ENCODE measurements at regions not wholly inside any gene's neighbourhood (a gene's known extent, or its start where the extent isn't known, plus 50 kb on each side); places are given as distances from the start of the nearest gene placed in this dataset.

DNA sequence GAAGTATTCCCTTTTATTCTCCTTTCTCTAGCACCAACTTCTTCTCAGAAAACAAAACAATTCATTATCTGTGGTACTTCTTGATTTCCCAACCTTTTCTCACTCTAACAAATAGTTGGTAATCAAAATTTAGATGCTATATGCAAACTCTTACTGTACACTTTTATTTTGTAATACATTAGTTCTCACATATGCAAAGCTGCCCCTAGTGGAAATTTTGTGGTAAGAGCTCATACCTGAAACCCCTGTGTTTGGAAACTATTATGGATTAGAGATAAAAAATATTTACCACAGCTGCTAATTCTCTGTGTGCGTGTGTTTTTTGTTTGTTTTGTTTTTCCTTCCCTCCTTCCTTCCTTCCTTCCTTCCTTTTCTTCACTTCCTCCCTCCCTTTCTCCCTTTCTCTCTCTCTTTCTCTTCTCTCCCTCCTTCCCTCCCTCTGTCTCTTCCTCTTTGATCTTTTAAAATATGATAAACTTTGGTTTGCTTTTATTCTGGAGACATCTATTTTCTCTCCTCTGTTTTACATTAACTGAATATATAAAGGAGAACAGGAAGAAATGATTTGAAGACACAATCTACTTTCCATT, 537.4 kb downstream of the SLITRK6 start:
- TF ChIP-seq, protein P1, sequence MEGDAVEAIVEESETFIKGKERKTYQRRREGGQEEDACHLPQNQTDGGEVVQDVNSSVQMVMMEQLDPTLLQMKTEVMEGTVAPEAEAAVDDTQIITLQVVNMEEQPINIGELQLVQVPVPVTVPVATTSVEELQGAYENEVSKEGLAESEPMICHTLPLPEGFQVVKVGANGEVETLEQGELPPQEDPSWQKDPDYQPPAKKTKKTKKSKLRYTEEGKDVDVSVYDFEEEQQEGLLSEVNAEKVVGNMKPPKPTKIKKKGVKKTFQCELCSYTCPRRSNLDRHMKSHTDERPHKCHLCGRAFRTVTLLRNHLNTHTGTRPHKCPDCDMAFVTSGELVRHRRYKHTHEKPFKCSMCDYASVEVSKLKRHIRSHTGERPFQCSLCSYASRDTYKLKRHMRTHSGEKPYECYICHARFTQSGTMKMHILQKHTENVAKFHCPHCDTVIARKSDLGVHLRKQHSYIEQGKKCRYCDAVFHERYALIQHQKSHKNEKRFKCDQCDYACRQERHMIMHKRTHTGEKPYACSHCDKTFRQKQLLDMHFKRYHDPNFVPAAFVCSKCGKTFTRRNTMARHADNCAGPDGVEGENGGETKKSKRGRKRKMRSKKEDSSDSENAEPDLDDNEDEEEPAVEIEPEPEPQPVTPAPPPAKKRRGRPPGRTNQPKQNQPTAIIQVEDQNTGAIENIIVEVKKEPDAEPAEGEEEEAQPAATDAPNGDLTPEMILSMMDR (conservative IDR thresholded peaks at IDR 0.05) = peak; percentile 71
- H3K27ac ChIP-seq = no peak overlapping the region

DNA sequence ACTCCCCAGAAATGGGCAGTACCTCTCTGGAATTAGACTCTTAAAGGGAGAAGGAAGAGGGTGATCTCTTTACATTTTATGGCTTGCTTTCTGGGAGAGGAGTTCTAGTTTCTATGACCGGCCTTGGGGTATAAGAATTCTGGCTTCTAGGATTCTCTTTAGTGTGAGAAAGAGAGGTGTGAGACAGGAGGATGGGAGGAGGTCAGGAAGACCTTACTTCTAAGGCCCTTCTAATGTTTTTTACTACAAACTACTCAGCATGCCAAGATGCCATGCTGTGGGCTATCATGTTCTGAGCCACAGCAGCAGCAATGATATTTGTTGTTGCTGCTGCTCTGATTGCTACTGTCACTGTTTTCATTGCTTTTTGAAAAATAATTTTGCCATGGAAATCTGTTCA, 538.3 kb downstream of the SLITRK6 start:
- no peak overlapping the region for H3K27ac ChIP-seq
- TF ChIP-seq, protein P1 (conservative IDR thresholded peaks at IDR 0.05) = no peak

DNA sequence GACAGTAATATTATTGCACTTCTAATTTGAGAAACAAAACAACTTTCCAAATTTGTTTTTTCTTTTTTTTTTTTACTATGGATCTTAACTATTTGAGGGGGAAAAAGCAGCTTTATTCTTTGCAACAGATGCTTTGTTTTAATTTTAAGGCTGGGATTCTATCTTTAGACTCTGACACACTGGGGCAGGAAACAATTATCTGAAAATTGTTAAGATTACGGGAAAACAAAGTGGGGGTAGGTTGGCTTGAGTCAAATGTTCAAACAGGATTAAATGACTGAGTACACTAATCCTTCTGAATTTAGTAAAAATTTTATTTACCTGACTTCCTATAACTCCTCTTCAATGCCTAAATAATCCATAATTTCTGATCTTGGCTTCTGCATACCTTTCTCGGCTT, 543.2 kb downstream of the SLITRK6 start:
- H3K27ac ChIP-seq = no peak overlapping the region
- TF ChIP-seq, protein P1 (conservative IDR thresholded peaks at IDR 0.05) = no peak

DNA sequence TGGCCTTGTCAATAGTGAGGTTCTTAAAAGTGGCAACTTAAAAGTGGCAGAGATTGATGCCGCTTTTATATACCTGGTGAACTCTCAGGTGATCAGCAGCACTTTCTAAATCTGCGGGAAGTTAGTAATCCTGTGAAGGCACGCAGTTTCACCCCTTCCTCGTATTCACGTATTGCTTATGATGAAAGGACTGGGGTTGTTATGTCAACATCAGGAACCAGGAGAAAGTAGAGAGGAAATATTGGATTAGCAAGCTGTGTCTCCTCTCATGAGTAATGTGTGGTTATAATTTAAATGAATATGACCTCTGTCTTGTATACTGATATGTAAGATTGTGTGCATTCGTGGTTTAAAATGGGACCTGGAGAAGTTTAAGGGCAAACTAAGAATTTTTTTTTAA, 544.6 kb downstream of the SLITRK6 start:
- H3K27ac ChIP-seq = no peak overlapping the region
- TF ChIP-seq, protein P1 (conservative IDR thresholded peaks at IDR 0.05) = no peak

DNA sequence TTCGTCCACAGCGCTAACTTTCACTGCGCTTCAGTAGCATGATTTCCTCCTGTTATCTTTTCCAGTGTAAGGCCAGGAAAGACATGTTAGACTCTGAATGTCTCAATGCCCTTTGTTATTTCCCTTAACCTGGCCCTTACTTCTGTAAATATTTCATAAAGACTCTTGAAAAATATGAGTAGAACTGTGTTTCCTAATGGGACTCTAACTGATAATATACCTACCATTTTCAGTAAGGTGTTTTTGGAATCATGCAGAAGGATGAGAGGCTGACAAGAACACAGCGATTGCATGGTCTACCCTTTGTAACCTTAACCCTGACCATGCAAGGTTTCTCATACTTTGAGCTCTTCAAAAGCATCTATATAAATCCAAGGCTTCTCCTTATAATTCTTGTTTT, 550.1 kb downstream of the SLITRK6 start:
- TF ChIP-seq, protein P1 (conservative IDR thresholded peaks at IDR 0.05) = no peak
- peak overlapping the region; percentile 77; the same call in 1 of the 2 replicates for H3K27ac ChIP-seq

DNA sequence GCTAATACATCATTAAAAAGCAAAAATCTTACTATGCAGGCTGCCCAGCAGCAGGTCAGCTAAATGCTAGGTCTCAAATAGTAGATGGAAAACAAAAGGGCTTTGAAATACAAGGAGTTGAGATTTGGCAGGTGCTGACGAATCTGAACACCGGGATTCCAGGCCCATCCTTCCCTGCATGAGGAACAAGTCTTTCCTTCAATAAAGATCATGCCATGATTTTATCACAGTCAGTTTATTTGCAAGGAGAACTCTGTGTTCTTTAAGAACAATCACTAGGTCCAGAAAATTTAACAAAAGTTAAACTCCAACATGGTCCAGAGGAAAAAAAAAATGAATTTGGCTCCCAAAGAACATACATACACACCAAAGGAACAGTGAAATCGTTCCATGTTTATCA, 551.4 kb downstream of the SLITRK6 start:
- peak overlapping the region; percentile 77 for H3K27ac ChIP-seq
- TF ChIP-seq, protein P1 (conservative IDR thresholded peaks at IDR 0.05) = no peak

DNA sequence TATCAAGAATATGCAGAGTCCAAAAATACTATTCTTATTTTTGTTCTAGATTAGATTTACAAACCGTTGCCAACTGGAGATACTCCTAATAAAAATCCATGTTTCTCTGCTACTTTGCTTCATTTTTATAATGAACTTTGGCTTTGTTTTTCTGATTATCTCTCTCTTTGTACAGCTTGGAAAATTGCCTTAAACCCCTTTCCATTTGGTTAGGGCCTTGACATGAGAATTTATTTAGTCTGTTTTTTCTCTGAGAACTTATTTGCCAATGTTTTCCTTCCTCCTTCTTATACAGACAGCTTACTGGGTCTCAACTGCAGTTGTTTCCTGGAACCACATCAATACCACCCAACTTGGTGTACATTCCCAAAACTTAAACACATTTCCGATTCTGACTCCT, 555.4 kb downstream of the SLITRK6 start:
- no peak overlapping the region for H3K27ac ChIP-seq
- TF ChIP-seq, protein P1 (conservative IDR thresholded peaks at IDR 0.05) = no peak

Measured in VCaP (cell line).